ENCODE measurements at regions not wholly inside any gene's neighbourhood (a gene's known extent, or its start where the extent isn't known, plus 50 kb on each side); places are given as distances from the start of the nearest gene placed in this dataset.

DNA sequence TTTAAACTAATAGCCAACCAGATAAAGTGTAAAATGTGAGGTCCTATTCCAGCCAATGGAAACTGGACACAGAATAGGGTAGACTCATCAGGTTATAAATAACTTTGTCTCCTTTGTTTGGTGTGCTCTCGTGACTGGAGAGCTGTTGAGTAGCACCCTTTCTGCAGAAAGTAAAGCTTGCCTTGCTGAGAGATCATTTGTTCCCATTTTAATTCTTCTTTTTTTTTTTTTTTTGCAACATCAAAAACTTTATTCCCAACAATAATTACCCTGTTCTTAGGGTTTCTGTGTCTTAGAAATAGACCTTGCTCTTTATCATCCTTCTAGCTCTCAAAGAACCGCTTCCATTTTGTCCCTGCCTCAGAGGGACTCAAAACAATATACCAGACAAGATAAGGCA is 220.4 kb downstream of the FAM76B start:
- no peak for ATAC-seq (ENCODE audit: insufficient read depth, low read depth)
- TF ChIP-seq EZH2 (IDR thresholded peaks at IDR 0.05; ENCODE audit: borderline replicate concordance, low read depth, low read length, severe bottlenecking): no peak
- no peaks in the 10 kb centered on the region for H3K4me1 ChIP-seq (ENCODE audit: insufficient read depth, low read length)

DNA sequence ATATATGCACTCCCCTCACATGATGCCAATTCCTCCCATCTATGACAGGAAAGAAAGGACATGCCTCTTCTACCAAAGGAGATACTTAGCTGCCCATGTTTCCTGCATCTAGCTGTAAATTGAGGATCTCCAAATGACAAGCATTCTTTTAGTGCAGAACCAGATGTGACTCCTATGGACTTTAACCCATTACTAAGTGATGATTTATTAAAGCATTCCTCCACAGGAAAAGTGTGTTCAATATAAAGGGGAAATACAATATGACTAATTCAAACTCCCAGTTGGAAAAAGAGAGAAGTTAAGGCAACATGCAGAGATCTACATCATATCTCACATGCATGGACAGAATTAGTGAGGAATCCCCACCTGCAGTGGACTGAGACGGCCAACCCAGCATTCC is 221.3 kb downstream of the FAM76B start:
- Histone ChIP-seq H4K20me1 (ENCODE audit: insufficient read depth, low read length) (no peaks in the 10 kb centered on the region), H3K9ac (ENCODE audit: low read depth, low read length) (no peak overlapping the region), H3K4me3 (ENCODE audit: low read depth in 1 of 2, low read length in 2 of 2) (no peak overlapping the region), H3K4me2 (ENCODE audit: insufficient read depth, low read length) (no peak overlapping the region), H3K79me2 (ENCODE audit: insufficient read depth, low read length) (no peaks in the 10 kb centered on the region), H3K27me3 (ENCODE audit: insufficient read depth, low read length, poor library complexity) (peaks cover 8% of the 10 kb centered on the region), H3K4me1 (ENCODE audit: insufficient read depth, low read length) (no peaks in the 10 kb centered on the region), H3K27ac (ENCODE audit: low read length) (no peak overlapping the region), H3K9me3 (ENCODE audit: insufficient read depth, low read length, severe bottlenecking) (no peaks in the 10 kb centered on the region), H2AFZ (ENCODE audit: low read depth, low read length) (no peak overlapping the region), H3K36me3 (ENCODE audit: insufficient read depth, low read length) (no peaks in the 10 kb centered on the region)
- TF ChIP-seq, protein P1, sequence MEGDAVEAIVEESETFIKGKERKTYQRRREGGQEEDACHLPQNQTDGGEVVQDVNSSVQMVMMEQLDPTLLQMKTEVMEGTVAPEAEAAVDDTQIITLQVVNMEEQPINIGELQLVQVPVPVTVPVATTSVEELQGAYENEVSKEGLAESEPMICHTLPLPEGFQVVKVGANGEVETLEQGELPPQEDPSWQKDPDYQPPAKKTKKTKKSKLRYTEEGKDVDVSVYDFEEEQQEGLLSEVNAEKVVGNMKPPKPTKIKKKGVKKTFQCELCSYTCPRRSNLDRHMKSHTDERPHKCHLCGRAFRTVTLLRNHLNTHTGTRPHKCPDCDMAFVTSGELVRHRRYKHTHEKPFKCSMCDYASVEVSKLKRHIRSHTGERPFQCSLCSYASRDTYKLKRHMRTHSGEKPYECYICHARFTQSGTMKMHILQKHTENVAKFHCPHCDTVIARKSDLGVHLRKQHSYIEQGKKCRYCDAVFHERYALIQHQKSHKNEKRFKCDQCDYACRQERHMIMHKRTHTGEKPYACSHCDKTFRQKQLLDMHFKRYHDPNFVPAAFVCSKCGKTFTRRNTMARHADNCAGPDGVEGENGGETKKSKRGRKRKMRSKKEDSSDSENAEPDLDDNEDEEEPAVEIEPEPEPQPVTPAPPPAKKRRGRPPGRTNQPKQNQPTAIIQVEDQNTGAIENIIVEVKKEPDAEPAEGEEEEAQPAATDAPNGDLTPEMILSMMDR (IDR thresholded peaks at IDR 0.05; ENCODE audit: borderline replicate concordance, extremely low read depth, low read length, poor library complexity, severe bottlenecking): no peak
- TF ChIP-seq EZH2 (IDR thresholded peaks at IDR 0.05; ENCODE audit: borderline replicate concordance, low read depth, low read length, severe bottlenecking): no peak
- DNase-seq: no peak
- no peak for ATAC-seq (ENCODE audit: insufficient read depth, low read depth)

More for the DNA sequence above, 220.4 kb downstream of the FAM76B start:
- Histone ChIP-seq H4K20me1 (ENCODE audit: insufficient read depth, low read length) (no peaks in the 10 kb centered on the region), H3K9ac (ENCODE audit: low read depth, low read length) (no peak overlapping the region), H3K36me3 (ENCODE audit: insufficient read depth, low read length) (no peaks in the 10 kb centered on the region), H3K9me3 (ENCODE audit: insufficient read depth, low read length, severe bottlenecking) (no peaks in the 10 kb centered on the region), H3K4me3 (ENCODE audit: low read depth in 1 of 2, low read length in 2 of 2) (no peak overlapping the region), H3K27ac (ENCODE audit: low read length) (no peak overlapping the region), H2AFZ (ENCODE audit: low read depth, low read length) (no peak overlapping the region), H3K4me2 (ENCODE audit: insufficient read depth, low read length) (no peak overlapping the region), H3K79me2 (ENCODE audit: insufficient read depth, low read length) (no peaks in the 10 kb centered on the region), H3K27me3 (ENCODE audit: insufficient read depth, low read length, poor library complexity) (peaks cover 6% of the 10 kb centered on the region)
- DNase-seq: no peak

DNA sequence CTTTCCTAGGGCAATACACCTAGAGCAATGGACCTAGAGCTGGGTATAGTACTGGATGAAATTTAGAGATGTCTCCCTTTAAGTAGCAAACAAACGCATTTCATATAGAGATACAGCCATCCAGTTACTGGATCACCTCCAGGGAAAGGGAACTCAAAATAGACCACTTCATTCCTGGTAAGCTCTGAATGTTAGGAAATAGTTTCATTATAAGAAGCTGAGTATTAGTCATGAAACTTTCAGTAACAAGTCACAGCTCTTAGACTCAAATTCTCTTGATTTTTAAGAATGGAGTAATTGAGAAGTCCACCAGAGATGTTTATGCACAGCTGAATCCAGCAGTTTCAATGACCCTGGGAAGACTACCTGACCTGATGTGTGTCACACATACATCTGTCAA is 221.9 kb downstream of the FAM76B start:
- DNase-seq (no peak), ATAC-seq (ENCODE audit: insufficient read depth, low read depth) (no peak)
- Histone ChIP-seq H3K27me3 (ENCODE audit: insufficient read depth, low read length, poor library complexity) (peaks cover 8% of the 10 kb centered on the region), H3K4me2 (ENCODE audit: insufficient read depth, low read length) (no peak overlapping the region), H3K4me3 (ENCODE audit: low read depth in 1 of 2, low read length in 2 of 2) (no peak overlapping the region), H4K20me1 (ENCODE audit: insufficient read depth, low read length) (no peaks in the 10 kb centered on the region), H3K79me2 (ENCODE audit: insufficient read depth, low read length) (no peaks in the 10 kb centered on the region), H2AFZ (ENCODE audit: low read depth, low read length) (no peak overlapping the region), H3K9me3 (ENCODE audit: insufficient read depth, low read length, severe bottlenecking) (no peaks in the 10 kb centered on the region), H3K4me1 (ENCODE audit: insufficient read depth, low read length) (no peaks in the 10 kb centered on the region), H3K27ac (ENCODE audit: low read length) (no peak overlapping the region), H3K9ac (ENCODE audit: low read depth, low read length) (no peak overlapping the region), H3K36me3 (ENCODE audit: insufficient read depth, low read length) (no peaks in the 10 kb centered on the region)
- TF ChIP-seq, protein P1 (IDR thresholded peaks at IDR 0.05; ENCODE audit: borderline replicate concordance, extremely low read depth, low read length, poor library complexity, severe bottlenecking): no peak
- no peak for TF ChIP-seq EZH2 (IDR thresholded peaks at IDR 0.05; ENCODE audit: borderline replicate concordance, low read depth, low read length, severe bottlenecking)

DNA sequence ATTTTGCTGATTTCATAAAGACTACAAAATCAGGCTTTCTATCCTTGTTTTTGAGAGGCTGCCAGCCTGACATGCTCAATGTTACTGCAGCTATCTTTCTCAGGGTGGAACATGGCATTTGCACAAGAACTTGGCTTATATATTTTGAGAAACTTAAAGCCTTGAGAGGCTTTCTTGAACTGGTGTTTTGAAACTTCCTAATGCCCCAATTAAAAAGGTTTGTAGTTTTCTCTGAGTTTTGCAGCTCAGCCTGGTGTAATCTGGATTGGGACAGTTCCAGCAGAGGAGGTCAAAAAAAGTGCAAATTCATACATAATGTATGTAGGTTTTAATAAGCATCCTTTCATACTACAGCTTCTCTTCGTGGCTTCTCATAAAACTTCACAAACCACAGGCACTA is 223.4 kb downstream of the FAM76B start:
- no peak for DNase-seq
- Histone ChIP-seq H3K79me2 (ENCODE audit: insufficient read depth, low read length) (no peaks in the 10 kb centered on the region), H3K27me3 (ENCODE audit: insufficient read depth, low read length, poor library complexity) (peaks cover 8% of the 10 kb centered on the region), H3K36me3 (ENCODE audit: insufficient read depth, low read length) (no peaks in the 10 kb centered on the region), H3K4me1 (ENCODE audit: insufficient read depth, low read length) (no peaks in the 10 kb centered on the region), H3K27ac (ENCODE audit: low read length) (no peak overlapping the region), H4K20me1 (ENCODE audit: insufficient read depth, low read length) (no peaks in the 10 kb centered on the region), H3K4me3 (ENCODE audit: low read depth in 1 of 2, low read length in 2 of 2) (no peak overlapping the region), H3K9me3 (ENCODE audit: insufficient read depth, low read length, severe bottlenecking) (no peaks in the 10 kb centered on the region), H3K9ac (ENCODE audit: low read depth, low read length) (no peak overlapping the region), H2AFZ (ENCODE audit: low read depth, low read length) (no peak overlapping the region), H3K4me2 (ENCODE audit: insufficient read depth, low read length) (no peak overlapping the region)
- ATAC-seq (ENCODE audit: insufficient read depth, low read depth): no peak
- TF ChIP-seq EZH2 (IDR thresholded peaks at IDR 0.05; ENCODE audit: borderline replicate concordance, low read depth, low read length, severe bottlenecking): no peak
- TF ChIP-seq, protein P1 (IDR thresholded peaks at IDR 0.05; ENCODE audit: borderline replicate concordance, extremely low read depth, low read length, poor library complexity, severe bottlenecking): no peak

Data from DND-41 (cell line).